Tibial artery (tissue), 4 donors: ENCODE measurements at regions not wholly inside any gene's neighbourhood (a gene's known extent, or its start where the extent isn't known, plus 50 kb on each side); places are given as distances from the start of the nearest gene placed in this dataset.

Experiments
- DNase-seq, 2 donors: peaks; one replicate each; pipeline ENCODE4 v3.0.0-alpha.2; 2019
- H3K27ac ChIP-seq, 2 donors: fragments of 200-600 bp; sonication (generic) in 1 of 2; 1 replicate in 1 of 2; 2 replicates in 1 of 2; pipeline ENCODE4 v1.5.1; 2018 to 2019; ENCODE audit warnings: mild to moderate bottlenecking in 1 of 2
- H3K27me3 ChIP-seq, 2 donors: fragments of 200-600 bp; sonication (generic) in 1 of 2; one replicate each; pipeline versions ENCODE4 v1.5.1 to v1.6.0; 2016 to 2019
- H3K36me3 ChIP-seq, 3 donors: fragments of 200-600 bp; sonication (generic) in 2 of 3; one replicate each; pipeline ENCODE4 v1.5.1; 2016 to 2019; ENCODE audit warnings: mild to moderate bottlenecking in 2 of 3
- H3K4me1 ChIP-seq, 4 donors: fragments of 200-600 bp; sonication (generic) in 2 of 4; 1 replicate in 3 of 4; 2 replicates in 1 of 4; pipeline ENCODE4 v1.5.1; 2016 to 2019
- H3K4me3 ChIP-seq, 2 donors: fragments of 200-600 bp; sonication (generic) in 1 of 2; 1 replicate in 1 of 2; 2 replicates in 1 of 2; pipeline ENCODE4 v1.5.1; 2018 to 2019; ENCODE audit warnings: mild to moderate bottlenecking in 2 of 2
- H3K9me3 ChIP-seq, 3 donors: fragments of 200-600 bp; sonication (generic) in 1 of 3; one replicate each; pipeline ENCODE4 v1.5.1; 2016 to 2019
- CTCF ChIP-seq, 2 experiments: fragments of 200-600 bp in 1 of 2; fragments of 450-650 bp in 1 of 2; IDR thresholded peaks; one replicate each; pipeline ENCODE4 v1.5.1; 2017 to 2019; ENCODE audit warnings: antibody characterized with exemption in 2 of 2, mild to moderate bottlenecking in 1 of 2, moderate library complexity in 1 of 2
- intact Hi-C: fragments of 100-400 bp; cut with DNase I; formaldehyde crosslinking; loops from one replicate; pipeline ENCODE4 v1.15.0; 2023; ENCODE audit warnings: low total_unique reads

- no peak for DNase-seq
- TF ChIP-seq CTCF (IDR thresholded peaks at IDR 0.05), result no peak
- intact Hi-C loops, result no loop called here
Measured at GRCh38 chrX:38746102-38746501, 55.2 kb upstream of the MID1IP1 start.

GRCh38 chrX:38750551-38750950 is 50.7 kb upstream of the MID1IP1 start:
- intact Hi-C loops, result loop anchor here (10.0 kb wide), 1 partner anchor 394 kb away; no protein-coding TSS in a partner anchor
- no peak overlapping the region for H3K4me3 ChIP-seq
- no peaks in the 10 kb centered on the region for H3K36me3 ChIP-seq
- TF ChIP-seq CTCF (IDR thresholded peaks at IDR 0.05), result no peak
- H3K9me3 ChIP-seq, result no peaks in the 10 kb centered on the region
- H3K27ac ChIP-seq, result no peak overlapping the region
- no peak for DNase-seq
- H3K4me1 ChIP-seq, result no peaks in the 10 kb centered on the region
- no peaks in the 10 kb centered on the region for H3K27me3 ChIP-seq

More at GRCh38 chrX:38746102-38746501, 55.2 kb upstream of the MID1IP1 start:
- Histone ChIP-seq H3K4me1 (no peaks in the 10 kb centered on the region), H3K9me3 (peaks cover 0 to 8% (median 0%) of the 10 kb centered on the region in 3 donors), H3K4me3 (no peak overlapping the region), H3K27me3 (no peaks in the 10 kb centered on the region), H3K36me3 (no peaks in the 10 kb centered on the region), H3K27ac (no peak overlapping the region)
